ENCODE measurements at regions not wholly inside any gene's neighbourhood (a gene's known extent, or its start where the extent isn't known, plus 50 kb on each side); places are given as distances from the start of the nearest gene placed in this dataset.

DNA sequence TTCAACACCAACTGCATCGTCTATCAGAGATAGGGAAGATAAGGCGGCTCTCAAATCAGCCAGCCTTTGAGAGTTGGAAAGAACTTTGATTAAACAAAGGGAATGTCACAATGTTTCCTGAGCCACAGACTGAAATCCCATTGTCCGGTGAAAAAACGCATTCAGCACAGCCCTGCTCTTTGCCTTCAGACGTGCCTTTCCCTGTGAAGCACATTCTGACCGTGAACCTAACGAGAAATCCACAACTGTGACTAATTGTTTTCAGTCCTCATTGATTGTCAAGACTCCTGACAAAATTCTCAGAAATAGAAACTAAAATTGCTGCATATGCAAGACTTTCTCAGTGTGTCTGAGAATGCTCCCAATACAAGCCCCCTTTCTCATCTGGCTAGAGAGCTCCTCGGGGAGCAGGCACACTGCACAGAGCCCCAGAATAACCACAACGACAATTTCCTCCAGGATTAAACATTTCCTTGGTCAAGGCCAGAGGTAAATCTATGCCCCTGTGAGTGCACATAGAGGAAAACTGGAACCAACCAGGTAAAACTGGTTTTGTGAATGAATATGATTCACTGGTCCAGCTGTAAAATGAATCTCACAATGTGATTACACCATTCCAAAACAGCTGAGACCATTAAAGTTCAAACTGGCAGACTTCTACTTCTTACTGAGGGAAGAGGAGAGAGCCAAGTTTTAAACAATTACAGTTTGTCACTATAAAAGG lies 561.9 kb upstream of the ID2 start (continued):
- TF ChIP-seq GLIS1 (tag by site-specific recombination; IDR thresholded peaks at IDR 0.05): no peak
- TF ChIP-seq ZNF677 (tag by site-specific recombination; IDR thresholded peaks at IDR 0.05): no peak
- TF ChIP-seq ZNF354C (tag by site-specific recombination; IDR thresholded peaks at IDR 0.05; ENCODE audit: borderline replicate concordance, low read depth): no peak

DNA sequence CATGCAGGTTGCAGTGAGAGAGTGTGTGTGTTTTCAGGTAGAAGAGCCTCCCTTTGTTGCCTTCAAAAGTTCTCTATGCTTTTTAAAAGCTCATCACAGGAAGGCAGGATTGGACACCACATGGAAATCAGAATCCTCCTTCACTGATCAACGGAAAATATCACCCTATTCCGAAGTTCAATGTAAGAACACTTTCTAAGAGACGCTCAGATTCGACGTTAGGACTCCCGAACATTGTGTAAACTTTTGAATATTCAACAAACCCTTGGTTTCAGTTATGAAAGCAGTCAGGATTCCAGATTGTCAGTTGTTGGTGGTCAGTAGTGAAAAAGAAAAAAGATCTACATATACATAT lies 561.4 kb upstream of the ID2 start:
- Histone ChIP-seq H3K4me3 (ENCODE audit: low read depth, low read length) (no peak overlapping the region), H3K27ac (ENCODE audit: extremely low read depth, low read depth, low read length) (no peak overlapping the region)

DNA sequence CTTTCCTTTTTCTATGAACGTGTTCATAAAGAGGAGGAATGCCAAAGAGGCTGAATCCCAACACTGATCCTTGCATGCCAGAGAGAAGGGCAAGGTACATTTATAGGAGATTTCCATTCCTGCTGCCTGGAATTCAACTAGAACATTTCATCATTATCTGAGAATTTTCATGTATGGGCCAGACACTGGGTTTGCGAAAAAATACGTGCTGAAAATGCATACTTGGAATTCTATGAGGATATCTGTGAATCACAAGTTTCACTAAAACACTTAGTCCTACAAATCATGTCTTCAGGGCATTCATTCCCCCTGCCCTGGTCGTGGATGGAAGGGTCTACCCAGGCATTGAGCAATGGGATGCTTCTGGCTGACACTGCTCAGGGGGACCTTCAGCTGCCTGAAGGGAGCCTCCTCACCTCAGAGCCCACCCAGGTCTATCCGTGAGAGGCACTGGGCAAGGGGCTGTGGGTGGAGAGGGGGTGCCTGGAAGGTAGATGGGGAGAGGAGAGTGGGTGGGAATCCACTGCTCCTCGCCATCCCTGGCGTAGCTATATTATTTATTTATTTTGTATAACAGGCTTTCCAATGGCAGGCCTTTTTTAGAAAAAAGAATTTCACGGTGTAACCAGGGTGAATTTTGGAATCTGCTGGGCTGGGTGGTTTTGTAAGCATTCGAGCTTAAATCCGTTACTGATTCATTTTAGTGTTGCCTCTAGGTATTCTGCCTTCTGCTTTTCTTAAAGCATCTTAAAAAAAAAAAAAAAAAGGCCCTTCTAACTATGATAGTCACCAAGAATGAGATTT lies 560.6 kb upstream of the ID2 start:
- no peaks in the 10 kb centered on the region for H3K36me3 ChIP-seq (ENCODE audit: control insufficient read depth in 2 of 2, insufficient read depth in 1 of 2, low read length in 2 of 2)
- ChIA-PET POLR2A (no interaction called here), CTCF (interaction anchor here (0.7 kb wide), 1 partner anchor 641 kb away, joined by 3 read pairs; no protein-coding TSS in a partner anchor)
- no peaks in the 10 kb centered on the region for H3K4me1 ChIP-seq (ENCODE audit: control insufficient read depth, insufficient read depth, low read length)
- H3K4me3 ChIP-seq (ENCODE audit: low read depth, low read length): no peak overlapping the region
- H3K9me3 ChIP-seq (ENCODE audit: control insufficient read depth, insufficient read depth, low read depth, low read length): no peaks in the 10 kb centered on the region
- H3K27ac ChIP-seq (ENCODE audit: extremely low read depth, low read depth, low read length): no peak overlapping the region
- TF ChIP-seq ZNF416 (tag by site-specific recombination; IDR thresholded peaks at IDR 0.05) (no peak), ZNF221 (tag by site-specific recombination; IDR thresholded peaks at IDR 0.05; ENCODE audit: borderline replicate concordance) (no peak), ZNF514 (tag by site-specific recombination; IDR thresholded peaks at IDR 0.05) (no peak), SP2 (tag by site-specific recombination; IDR thresholded peaks at IDR 0.05) (no peak)
- TF ChIP-seq, protein P1, sequence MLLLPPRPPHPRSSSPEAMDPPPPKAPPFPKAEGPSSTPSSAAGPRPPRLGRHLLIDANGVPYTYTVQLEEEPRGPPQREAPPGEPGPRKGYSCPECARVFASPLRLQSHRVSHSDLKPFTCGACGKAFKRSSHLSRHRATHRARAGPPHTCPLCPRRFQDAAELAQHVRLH (tag by site-specific recombination; IDR thresholded peaks at IDR 0.05): no peak
- TF ChIP-seq, protein P2, sequence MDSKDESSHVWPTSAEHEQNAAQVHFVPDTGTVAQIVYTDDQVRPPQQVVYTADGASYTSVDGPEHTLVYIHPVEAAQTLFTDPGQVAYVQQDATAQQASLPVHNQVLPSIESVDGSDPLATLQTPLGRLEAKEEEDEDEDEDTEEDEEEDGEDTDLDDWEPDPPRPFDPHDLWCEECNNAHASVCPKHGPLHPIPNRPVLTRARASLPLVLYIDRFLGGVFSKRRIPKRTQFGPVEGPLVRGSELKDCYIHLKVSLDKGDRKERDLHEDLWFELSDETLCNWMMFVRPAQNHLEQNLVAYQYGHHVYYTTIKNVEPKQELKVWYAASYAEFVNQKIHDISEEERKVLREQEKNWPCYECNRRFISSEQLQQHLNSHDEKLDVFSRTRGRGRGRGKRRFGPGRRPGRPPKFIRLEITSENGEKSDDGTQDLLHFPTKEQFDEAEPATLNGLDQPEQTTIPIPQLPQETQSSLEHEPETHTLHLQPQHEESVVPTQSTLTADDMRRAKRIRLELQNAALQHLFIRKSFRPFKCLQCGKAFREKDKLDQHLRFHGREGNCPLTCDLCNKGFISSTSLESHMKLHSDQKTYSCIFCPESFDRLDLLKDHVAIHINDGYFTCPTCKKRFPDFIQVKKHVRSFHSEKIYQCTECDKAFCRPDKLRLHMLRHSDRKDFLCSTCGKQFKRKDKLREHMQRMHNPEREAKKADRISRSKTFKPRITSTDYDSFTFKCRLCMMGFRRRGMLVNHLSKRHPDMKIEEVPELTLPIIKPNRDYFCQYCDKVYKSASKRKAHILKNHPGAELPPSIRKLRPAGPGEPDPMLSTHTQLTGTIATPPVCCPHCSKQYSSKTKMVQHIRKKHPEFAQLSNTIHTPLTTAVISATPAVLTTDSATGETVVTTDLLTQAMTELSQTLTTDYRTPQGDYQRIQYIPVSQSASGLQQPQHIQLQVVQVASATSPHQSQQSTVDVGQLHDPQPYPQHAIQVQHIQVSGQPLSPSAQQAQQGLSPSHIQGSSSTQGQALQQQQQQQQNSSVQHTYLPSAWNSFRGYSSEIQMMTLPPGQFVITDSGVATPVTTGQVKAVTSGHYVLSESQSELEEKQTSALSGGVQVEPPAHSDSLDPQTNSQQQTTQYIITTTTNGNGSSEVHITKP (tag by site-specific recombination; IDR thresholded peaks at IDR 0.05): no peak
- TF ChIP-seq, protein P3, sequence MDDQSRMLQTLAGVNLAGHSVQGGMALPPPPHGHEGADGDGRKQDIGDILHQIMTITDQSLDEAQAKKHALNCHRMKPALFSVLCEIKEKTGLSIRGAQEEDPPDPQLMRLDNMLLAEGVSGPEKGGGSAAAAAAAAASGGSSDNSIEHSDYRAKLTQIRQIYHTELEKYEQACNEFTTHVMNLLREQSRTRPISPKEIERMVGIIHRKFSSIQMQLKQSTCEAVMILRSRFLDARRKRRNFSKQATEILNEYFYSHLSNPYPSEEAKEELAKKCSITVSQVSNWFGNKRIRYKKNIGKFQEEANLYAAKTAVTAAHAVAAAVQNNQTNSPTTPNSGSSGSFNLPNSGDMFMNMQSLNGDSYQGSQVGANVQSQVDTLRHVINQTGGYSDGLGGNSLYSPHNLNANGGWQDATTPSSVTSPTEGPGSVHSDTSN (CRISPR knock-in tag; IDR thresholded peaks at IDR 0.05): no peak

More for the DNA sequence above, 561.4 kb upstream of the ID2 start:
- ChIA-PET POLR2A (no interaction called here), CTCF (no interaction called here)
- TF ChIP-seq BCL11A (tag by site-specific recombination; IDR thresholded peaks at IDR 0.05; ENCODE audit: low read depth) (no peak), ZNF366 (tag by site-specific recombination; conservative IDR thresholded peaks at IDR 0.05) (no peak), ZFP69B (tag by site-specific recombination; IDR thresholded peaks at IDR 0.05) (no peak), ZNF510 (tag by site-specific recombination; IDR thresholded peaks at IDR 0.05; ENCODE audit: insufficient replicate concordance) (no peak), SP7 (tag by site-specific recombination; IDR thresholded peaks at IDR 0.05) (no peak), SP3 (tag by site-specific recombination; IDR thresholded peaks at IDR 0.05) (no peak), ZNF555 (tag by site-specific recombination; conservative IDR thresholded peaks at IDR 0.05) (no peak), GLIS1 (tag by site-specific recombination; IDR thresholded peaks at IDR 0.05) (no peak)
- TF ChIP-seq, protein P4, sequence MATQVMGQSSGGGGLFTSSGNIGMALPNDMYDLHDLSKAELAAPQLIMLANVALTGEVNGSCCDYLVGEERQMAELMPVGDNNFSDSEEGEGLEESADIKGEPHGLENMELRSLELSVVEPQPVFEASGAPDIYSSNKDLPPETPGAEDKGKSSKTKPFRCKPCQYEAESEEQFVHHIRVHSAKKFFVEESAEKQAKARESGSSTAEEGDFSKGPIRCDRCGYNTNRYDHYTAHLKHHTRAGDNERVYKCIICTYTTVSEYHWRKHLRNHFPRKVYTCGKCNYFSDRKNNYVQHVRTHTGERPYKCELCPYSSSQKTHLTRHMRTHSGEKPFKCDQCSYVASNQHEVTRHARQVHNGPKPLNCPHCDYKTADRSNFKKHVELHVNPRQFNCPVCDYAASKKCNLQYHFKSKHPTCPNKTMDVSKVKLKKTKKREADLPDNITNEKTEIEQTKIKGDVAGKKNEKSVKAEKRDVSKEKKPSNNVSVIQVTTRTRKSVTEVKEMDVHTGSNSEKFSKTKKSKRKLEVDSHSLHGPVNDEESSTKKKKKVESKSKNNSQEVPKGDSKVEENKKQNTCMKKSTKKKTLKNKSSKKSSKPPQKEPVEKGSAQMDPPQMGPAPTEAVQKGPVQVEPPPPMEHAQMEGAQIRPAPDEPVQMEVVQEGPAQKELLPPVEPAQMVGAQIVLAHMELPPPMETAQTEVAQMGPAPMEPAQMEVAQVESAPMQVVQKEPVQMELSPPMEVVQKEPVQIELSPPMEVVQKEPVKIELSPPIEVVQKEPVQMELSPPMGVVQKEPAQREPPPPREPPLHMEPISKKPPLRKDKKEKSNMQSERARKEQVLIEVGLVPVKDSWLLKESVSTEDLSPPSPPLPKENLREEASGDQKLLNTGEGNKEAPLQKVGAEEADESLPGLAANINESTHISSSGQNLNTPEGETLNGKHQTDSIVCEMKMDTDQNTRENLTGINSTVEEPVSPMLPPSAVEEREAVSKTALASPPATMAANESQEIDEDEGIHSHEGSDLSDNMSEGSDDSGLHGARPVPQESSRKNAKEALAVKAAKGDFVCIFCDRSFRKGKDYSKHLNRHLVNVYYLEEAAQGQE (tag by site-specific recombination; IDR thresholded peaks at IDR 0.05): no peak
- TF ChIP-seq, protein P5, sequence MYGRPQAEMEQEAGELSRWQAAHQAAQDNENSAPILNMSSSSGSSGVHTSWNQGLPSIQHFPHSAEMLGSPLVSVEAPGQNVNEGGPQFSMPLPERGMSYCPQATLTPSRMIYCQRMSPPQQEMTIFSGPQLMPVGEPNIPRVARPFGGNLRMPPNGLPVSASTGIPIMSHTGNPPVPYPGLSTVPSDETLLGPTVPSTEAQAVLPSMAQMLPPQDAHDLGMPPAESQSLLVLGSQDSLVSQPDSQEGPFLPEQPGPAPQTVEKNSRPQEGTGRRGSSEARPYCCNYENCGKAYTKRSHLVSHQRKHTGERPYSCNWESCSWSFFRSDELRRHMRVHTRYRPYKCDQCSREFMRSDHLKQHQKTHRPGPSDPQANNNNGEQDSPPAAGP (tag by site-specific recombination; IDR thresholded peaks at IDR 0.05): no peak
- TF ChIP-seq, protein P6, sequence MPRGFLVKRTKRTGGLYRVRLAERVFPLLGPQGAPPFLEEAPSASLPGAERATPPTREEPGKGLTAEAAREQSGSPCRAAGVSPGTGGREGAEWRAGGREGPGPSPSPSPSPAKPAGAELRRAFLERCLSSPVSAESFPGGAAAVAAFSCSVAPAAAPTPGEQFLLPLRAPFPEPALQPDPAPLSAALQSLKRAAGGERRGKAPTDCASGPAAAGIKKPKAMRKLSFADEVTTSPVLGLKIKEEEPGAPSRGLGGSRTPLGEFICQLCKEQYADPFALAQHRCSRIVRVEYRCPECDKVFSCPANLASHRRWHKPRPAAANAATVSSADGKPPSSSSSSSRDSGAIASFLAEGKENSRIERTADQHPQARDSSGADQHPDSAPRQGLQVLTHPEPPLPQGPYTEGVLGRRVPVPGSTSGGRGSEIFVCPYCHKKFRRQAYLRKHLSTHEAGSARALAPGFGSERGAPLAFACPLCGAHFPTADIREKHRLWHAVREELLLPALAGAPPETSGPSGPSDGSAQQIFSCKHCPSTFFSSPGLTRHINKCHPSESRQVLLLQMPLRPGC (tag by site-specific recombination; IDR thresholded peaks at IDR 0.05): no peak
- no peaks in the 10 kb centered on the region for H3K9me3 ChIP-seq (ENCODE audit: control insufficient read depth, insufficient read depth, low read depth, low read length)
- H3K4me1 ChIP-seq (ENCODE audit: control insufficient read depth, insufficient read depth, low read length): no peaks in the 10 kb centered on the region
- H3K36me3 ChIP-seq (ENCODE audit: control insufficient read depth in 2 of 2, insufficient read depth in 1 of 2, low read length in 2 of 2): no peaks in the 10 kb centered on the region
